MCF 10A (cell line): ENCODE measurements at regions not wholly inside any gene's neighbourhood (a gene's known extent, or its start where the extent isn't known, plus 50 kb on each side); places are given as distances from the start of the nearest gene placed in this dataset.

ENCODE experiments used
- BruUV-seq: library from RNA; stranded (reverse); fragments of 400-500 nt; replicated peaks from 2 replicates; lab custom pipeline; 2021; lab: Mats Ljungman, UMichigan
- CTCF ChIA-PET: fragments of 300-600 bp; sonication (Branson Sonifier 250); formaldehyde crosslinking; extraction: SDS; loops from one replicate; lab custom pipeline; 2021; ENCODE audit warnings: antibody characterized with exemption, inconsistent platforms; lab: Yijun Ruan, JAX
- POLR2A ChIA-PET: fragments of 300-600, 350-650 bp; sonication (Branson Sonifier 250); formaldehyde crosslinking; extraction: SDS; loops from one replicate; lab custom pipeline; 2020; ENCODE audit warnings: antibody characterized with exemption, inconsistent platforms; lab: Yijun Ruan, JAX
- DNase-seq: peaks from one replicate; pipeline ENCODE4 v3.0.0-alpha.2; 2018; ENCODE audit not compliant: unreplicated experiment
- H3K27ac Mint-ChIP-seq: one replicate; pipeline ENCODE4 v1.8.0; 2022; ENCODE audit warnings: mild to moderate bottlenecking, low read depth, mixed read lengths; ENCODE audit not compliant: unreplicated experiment
- H3K27me3 Mint-ChIP-seq: one replicate; pipeline ENCODE4 v1.8.0; 2022; ENCODE audit warnings: mixed read lengths; ENCODE audit not compliant: insufficient read depth, unreplicated experiment
- H3K36me3 Mint-ChIP-seq: one replicate; pipeline ENCODE4 v1.8.0; 2022; ENCODE audit warnings: mild to moderate bottlenecking, moderate library complexity, mixed read lengths; ENCODE audit not compliant: insufficient read depth, unreplicated experiment
- H3K4me1 Mint-ChIP-seq: one replicate; pipeline ENCODE4 v1.8.0; 2022; ENCODE audit warnings: mixed read lengths; ENCODE audit not compliant: insufficient read depth, unreplicated experiment
- H3K4me3 Mint-ChIP-seq: one replicate; pipeline ENCODE4 v1.8.0; 2022; ENCODE audit warnings: mild to moderate bottlenecking, moderate library complexity, mixed read lengths; ENCODE audit not compliant: unreplicated experiment
- H3K9me3 Mint-ChIP-seq: one replicate; pipeline ENCODE4 v1.8.0; 2022; ENCODE audit warnings: mixed read lengths; ENCODE audit not compliant: unreplicated experiment
- CTCF ChIP-seq: fragments of 200-600 bp; IDR thresholded peaks from one replicate; pipeline ENCODE4 v1.8.0; 2022; ENCODE audit warnings: antibody characterized with exemption, mild to moderate bottlenecking; ENCODE audit not compliant: unreplicated experiment
- intact Hi-C: fragments of 100-400 bp; cut with micrococcal nuclease; formaldehyde crosslinking; loops from 2 replicates; pipeline ENCODE4 v1.14.1; 2022

- POLR2A ChIA-PET, result interaction anchor here (0.7 kb wide), 2 partner anchors 62 to 171 kb away, joined by 4 read pairs; no protein-coding TSS in a partner anchor
- CTCF ChIA-PET, result interaction anchor here (0.6 to 0.7 kb wide), 3 partner anchors 73 to 362 kb away, joined by 4 to 7 read pairs (median 6); no protein-coding TSS in a partner anchor
- DNase-seq, result no peak
- Mint-ChIP-seq H3K9me3 (no peaks in the 10 kb centered on the region), H3K27ac (no peak overlapping the region), H3K4me3 (no peak overlapping the region), H3K27me3 (no peaks in the 10 kb centered on the region), H3K36me3 (no peaks in the 10 kb centered on the region), H3K4me1 (no peaks in the 10 kb centered on the region)
- BruUV-seq, result no TSS peak
- intact Hi-C loops, result no loop called here
- no peak for TF ChIP-seq CTCF
These were observed 133.0 kb upstream of the SOX2 start for GRCh38 chr3:181578743-181579142.

DNA sequence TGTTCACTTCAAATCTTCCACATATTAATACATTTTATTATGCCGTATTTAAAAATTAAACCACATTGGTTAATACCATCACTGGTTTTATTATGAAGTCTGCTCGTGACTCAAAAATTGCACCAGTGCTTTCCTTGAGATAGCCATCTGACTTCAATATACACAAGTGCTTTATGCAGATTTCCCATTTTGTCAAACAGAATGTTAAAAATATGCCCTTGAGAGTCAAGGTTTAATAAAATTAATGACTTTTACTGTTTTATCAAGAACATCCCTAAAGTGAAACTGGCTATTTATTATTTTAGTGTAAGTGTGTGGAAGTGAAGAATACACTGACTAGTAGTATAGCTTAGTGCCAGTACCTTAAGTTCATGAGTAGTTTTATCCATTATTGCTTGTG is 139.3 kb upstream of the SOX2 start:
- intact Hi-C loops, result no loop called here
- ChIA-PET POLR2A (no interaction called here), CTCF (no interaction called here)
- H3K27me3 Mint-ChIP-seq, result no peaks in the 10 kb centered on the region
- no peak overlapping the region for H3K27ac Mint-ChIP-seq
- DNase-seq, result no peak
- no peak overlapping the region for H3K4me3 Mint-ChIP-seq
- TF ChIP-seq CTCF, result no peak
- peaks cover 10% of the 10 kb centered on the region for H3K4me1 Mint-ChIP-seq
- no peaks in the 10 kb centered on the region for H3K36me3 Mint-ChIP-seq
- no TSS peak for BruUV-seq
- no peaks in the 10 kb centered on the region for H3K9me3 Mint-ChIP-seq

GRCh38 chr3:181570472-181570871 is 141.3 kb upstream of the SOX2 start:
- no peak for TF ChIP-seq CTCF
- Mint-ChIP-seq H3K4me1 (peaks cover 15% of the 10 kb centered on the region), H3K4me3 (no peak overlapping the region), H3K9me3 (no peaks in the 10 kb centered on the region), H3K36me3 (no peaks in the 10 kb centered on the region), H3K27me3 (no peaks in the 10 kb centered on the region), H3K27ac (no peak overlapping the region)
- intact Hi-C loops, result no loop called here
- ChIA-PET POLR2A (interaction anchor here (0.7 to 0.9 kb wide), 2 partner anchors 13 to 1668 kb away, joined by 3 to 4 read pairs; no protein-coding TSS in a partner anchor), CTCF (interaction anchor here (0.6 kb wide), 1 partner anchor 205 kb away, joined by 3 read pairs; no protein-coding TSS in a partner anchor)
- DNase-seq, result no peak
- no TSS peak for BruUV-seq

- H3K4me3 Mint-ChIP-seq, result no peak overlapping the region
- CTCF ChIA-PET, result interaction anchor here (0.6 kb wide), 1 partner anchor 132 kb away, joined by 3 read pairs; no protein-coding TSS in a partner anchor
- no peak for TF ChIP-seq CTCF
- POLR2A ChIA-PET, result no interaction called here
- H3K4me1 Mint-ChIP-seq, result peaks cover 15% of the 10 kb centered on the region
- intact Hi-C loops, result loop anchor here (10.0 kb wide), 3 partner anchors 355 to 1115 kb away; no protein-coding TSS in a partner anchor
- no peaks in the 10 kb centered on the region for H3K9me3 Mint-ChIP-seq
- no peak for DNase-seq
- no peaks in the 10 kb centered on the region for H3K27me3 Mint-ChIP-seq
- H3K27ac Mint-ChIP-seq, result no peak overlapping the region
- BruUV-seq, result no TSS peak
- H3K36me3 Mint-ChIP-seq, result no peaks in the 10 kb centered on the region
These were observed 142.3 kb upstream of the SOX2 start for GRCh38 chr3:181569356-181569940.
